Stimulated activated CD4-positive, alpha-beta T cell treated with anti-CD3 and anti-CD28 coated beads, Interleukin-2, amount 100 ng/mL, for 48 hours (primary cell): ENCODE measurements at regions not wholly inside any gene's neighbourhood (a gene's known extent, or its start where the extent isn't known, plus 50 kb on each side); places are given as distances from the start of the nearest gene placed in this dataset.

Experiments used
- DNase-seq, 2 donors: peaks; one replicate each; pipeline ENCODE4 v3.0.0-alpha.2; 2020

- DNase-seq, result no peak
Observed at GRCh38 chr20:10868299-10868698, 194.5 kb upstream of the JAG1 start.

GRCh38 chr20:10873026-10873425, 199.2 kb upstream of the JAG1 start:
- no peak for DNase-seq

- no peak for DNase-seq
Observed at GRCh38 chr20:10875653-10876052, 201.9 kb upstream of the JAG1 start.

- no peak for DNase-seq
Observed at GRCh38 chr20:10876558-10876957, 202.8 kb upstream of the JAG1 start.

DNA sequence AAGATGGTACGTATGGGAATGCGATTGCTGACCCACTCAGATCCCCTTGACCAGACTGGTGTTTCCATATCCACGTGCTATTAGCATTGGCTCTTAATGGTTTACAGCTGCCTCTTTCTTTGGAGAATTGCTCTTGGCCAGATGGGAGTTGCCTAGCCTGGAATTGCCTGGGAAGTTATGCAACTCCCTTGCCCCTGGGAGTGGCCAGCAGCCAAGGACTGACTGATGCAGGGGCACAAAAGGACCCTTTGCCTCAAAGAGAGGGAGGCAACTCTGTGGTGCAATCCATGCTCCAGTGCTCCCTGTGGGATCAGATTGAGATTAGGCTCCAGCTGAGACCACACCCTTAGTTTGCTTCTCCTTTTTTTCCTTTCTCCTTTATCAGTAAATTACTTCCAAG, 203.5 kb upstream of the JAG1 start:
- DNase-seq, result no peak

GRCh38 chr20:10883166-10883565, 209.4 kb upstream of the JAG1 start:
- no peak for DNase-seq

DNA sequence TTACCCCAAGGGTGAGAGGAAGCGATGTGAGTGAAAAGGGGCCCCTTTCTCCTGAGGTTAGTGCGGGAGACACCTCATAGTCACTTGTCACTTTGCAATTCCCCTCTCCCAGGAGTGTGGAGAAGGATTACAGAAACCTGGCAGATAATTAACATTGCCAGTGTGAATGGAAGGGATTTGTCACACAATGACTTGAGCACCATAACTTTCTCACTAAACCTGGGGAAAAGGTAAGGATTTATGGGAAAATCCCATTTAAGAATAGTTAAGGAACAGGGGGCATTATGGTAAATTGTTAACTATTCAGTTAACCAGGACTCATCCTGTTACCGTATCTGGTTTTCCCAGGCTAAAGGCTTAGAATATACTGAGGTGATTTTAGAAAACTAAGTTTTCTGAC, 219.5 kb upstream of the JAG1 start:
- no peak for DNase-seq

DNA sequence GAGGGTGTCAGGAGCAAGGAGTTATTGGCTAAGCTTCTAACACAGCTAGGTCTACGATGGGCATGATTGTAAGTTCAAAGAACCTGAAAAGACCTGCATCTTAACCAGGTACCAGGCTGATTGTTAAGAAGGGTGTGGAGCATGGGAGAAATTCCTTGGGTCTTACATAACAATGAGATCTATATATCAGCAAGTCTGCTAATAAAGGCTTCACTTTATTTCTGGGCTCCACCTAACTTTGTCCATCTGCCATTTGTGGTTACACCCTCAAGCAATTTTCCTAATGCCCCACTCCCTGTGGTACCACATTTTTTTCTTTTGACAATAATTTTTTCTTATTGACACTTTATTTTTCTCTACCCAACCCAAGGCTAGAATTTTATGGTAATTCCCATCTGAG, 223.5 kb upstream of the JAG1 start:
- no peak for DNase-seq

- no peak for DNase-seq
Observed at GRCh38 chr20:10898552-10898951, 224.8 kb upstream of the JAG1 start.

- DNase-seq, result no peak
Observed at GRCh38 chr20:10902174-10902573, 228.4 kb upstream of the JAG1 start.

DNA sequence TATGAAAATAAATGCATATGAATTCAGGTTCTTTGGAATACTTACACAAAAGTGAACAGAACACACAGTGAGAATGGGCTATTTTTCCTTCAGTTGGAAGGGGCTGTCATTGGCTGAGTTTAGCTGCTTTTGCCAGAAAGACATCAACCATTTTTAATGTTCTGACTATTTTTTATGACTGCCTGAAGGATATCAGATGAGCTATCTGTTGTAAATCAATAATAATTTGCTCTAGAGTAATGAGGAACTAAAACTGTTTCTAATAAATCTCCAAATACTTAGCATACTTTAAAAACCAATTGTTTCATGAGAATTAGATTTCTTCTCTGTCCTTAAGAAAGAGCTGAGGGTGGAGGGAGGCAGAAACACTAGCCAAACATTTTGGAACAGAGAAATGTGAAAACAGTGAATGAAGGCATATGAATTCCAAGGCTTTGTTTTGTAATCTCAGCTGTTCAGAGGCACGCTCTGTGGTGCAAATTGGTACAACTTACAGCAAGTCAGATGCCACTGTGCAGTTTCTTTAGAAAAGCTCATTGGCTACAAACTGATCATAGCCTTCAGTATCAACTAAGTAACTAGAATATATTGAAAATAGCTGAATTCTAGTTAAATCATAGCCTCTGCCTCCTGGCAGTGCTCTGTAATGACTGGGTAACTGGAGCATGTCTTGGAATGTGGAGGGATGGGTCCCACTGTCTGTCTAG, 228.9 kb upstream of the JAG1 start:
- no peak for DNase-seq

DNA sequence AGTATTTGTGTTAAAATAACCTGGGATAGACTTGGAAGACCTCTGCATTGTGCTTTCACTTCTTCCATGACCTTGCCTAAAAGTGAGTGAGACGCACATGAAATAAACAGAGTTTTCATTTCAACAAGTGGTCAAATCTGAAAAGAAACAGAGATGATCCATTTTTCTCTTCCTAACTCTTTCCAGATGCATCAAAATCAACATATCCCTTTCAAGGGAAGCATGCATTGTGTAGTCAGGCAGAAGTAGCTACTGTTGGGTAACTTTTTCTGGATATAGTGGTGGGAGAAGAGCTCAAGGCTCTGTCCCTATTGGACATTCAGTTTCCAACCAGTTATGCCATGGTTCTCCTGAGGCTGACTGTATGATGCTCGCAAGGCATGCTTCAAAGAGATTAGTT, 233.0 kb upstream of the JAG1 start:
- DNase-seq, result no peak

DNA sequence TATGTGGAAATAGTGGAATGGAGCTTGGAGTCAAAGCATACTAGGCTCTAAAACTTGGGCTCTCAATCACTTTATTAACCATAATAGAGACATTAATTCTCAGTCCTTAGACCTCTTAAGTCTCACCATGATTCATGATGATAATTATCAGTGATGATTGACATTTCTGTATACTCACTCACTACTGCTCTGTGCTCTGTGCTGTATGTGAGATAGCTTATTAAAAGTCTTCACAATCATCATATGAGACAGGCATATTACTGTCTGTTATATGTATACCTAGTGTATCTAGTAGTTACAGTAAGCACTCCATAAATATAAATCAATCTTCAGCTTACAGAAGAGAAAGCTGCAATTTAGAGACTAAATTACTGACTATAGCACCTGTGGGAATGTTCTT, 236.0 kb upstream of the JAG1 start:
- no peak for DNase-seq

- DNase-seq, result no peak
Observed at GRCh38 chr20:10910535-10911178, 236.9 kb upstream of the JAG1 start.

DNA sequence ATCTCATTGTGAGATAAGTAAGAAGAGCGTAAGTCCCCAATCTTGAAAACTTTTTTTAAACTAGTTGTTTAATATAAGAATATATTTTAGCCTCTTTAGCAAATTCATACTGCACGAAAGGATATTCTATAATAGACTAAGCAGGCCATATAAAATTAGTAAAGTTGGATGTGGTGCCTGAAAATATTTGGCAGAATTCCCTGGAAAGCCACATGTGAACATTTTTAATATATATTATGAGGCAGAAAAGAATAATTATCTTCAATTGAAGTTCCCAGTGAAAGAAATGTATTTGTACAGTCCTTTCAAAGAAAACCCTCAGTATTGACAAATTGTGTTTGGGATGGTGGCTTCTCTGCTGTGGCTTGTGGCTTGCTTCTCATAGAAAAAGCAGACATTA, 237.5 kb upstream of the JAG1 start:
- DNase-seq, result no peak

GRCh38 chr20:10915815-10916214, 242.0 kb upstream of the JAG1 start:
- no peak for DNase-seq

- no peak for DNase-seq
Observed at GRCh38 chr20:10916312-10916711, 242.5 kb upstream of the JAG1 start.

DNA sequence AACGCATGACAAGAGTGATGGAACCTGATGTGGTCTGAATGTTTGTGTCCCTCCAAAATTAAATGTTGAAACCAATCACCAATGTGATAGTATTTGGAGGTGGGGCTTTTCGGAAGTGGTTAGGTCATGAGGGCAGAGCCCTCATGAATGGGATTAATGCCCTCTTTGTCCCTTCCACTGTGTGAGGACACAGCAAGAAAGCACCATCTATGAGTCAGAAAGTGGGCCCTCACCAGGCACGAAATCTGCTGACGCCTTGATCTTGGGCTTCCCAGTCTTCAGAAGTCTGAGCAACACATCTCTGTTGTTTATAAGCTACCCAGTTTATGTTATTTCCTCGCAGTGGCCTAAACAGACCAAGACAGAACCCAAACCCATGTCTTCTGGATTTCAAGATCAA, 244.0 kb upstream of the JAG1 start:
- DNase-seq, result no peak

- DNase-seq, result no peak
Observed at GRCh38 chr20:10919396-10920140, 245.8 kb upstream of the JAG1 start.

- no peak for DNase-seq
Observed at GRCh38 chr20:10920396-10920795, 246.6 kb upstream of the JAG1 start.

DNA sequence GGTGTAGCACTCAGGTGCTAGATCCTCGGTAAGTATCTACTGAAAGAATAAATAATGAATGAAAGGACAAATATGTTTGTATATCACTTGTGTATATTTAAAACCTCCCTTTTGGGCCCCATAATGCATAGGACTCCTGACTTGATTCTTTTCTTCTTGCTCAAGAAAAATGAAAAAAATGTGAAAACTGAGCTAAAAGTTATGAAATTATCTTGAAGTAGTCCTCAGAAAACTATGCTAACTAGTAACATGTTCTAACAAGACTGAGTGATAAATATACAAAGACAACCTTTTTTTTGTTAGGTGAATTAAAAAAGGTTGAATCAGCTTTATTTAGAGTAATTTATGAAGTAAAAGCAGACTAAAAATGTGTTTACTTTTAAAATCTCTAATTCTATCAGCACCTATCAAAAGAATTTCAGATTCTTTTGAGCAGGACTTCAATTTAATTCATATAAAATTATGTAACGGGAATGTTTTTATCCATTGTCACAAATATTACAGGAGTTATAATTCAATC, 247.8 kb upstream of the JAG1 start:
- no peak for DNase-seq

GRCh38 chr20:10922506-10922905, 248.7 kb upstream of the JAG1 start:
- no peak for DNase-seq

GRCh38 chr20:10922941-10923340, 249.1 kb upstream of the JAG1 start:
- no peak for DNase-seq

GRCh38 chr20:10924644-10925201, 250.9 kb upstream of the JAG1 start:
- no peak for DNase-seq
